ENCODE measurements at regions not wholly inside any gene's neighbourhood (a gene's known extent, or its start where the extent isn't known, plus 50 kb on each side); places are given as distances from the start of the nearest gene placed in this dataset.

DNA sequence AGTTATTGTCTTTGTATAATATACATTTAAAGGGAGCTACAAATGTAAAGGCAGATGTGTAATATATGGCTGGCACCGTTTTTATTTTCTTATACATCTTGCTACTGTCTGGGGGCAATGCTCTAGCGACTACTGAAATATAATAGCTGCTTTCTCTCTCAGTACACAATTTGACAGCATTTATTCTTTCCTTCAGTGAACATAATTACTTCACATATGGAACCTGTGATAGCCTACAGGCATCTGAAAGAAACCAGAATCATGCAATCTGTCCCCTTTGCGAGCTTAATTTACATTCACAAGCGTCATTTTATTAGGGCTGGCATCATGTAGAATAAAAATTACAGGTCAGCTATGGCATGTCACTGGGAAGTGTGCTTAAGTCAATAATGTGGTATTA, 557.5 kb upstream of the PTBP2 start:
- H3K4me1 ChIP-seq (ENCODE audit: insufficient read depth, poor library complexity, severe bottlenecking) = no peaks in the 10 kb centered on the region
- no peaks in the 10 kb centered on the region for H3K36me3 ChIP-seq (ENCODE audit: low read depth)
- no peaks in the 10 kb centered on the region for H3K27me3 ChIP-seq (ENCODE audit: insufficient read depth, poor library complexity, severe bottlenecking)
- no peak overlapping the region for H3K4me3 ChIP-seq (ENCODE audit: severe bottlenecking)
- TF ChIP-seq, protein P1, sequence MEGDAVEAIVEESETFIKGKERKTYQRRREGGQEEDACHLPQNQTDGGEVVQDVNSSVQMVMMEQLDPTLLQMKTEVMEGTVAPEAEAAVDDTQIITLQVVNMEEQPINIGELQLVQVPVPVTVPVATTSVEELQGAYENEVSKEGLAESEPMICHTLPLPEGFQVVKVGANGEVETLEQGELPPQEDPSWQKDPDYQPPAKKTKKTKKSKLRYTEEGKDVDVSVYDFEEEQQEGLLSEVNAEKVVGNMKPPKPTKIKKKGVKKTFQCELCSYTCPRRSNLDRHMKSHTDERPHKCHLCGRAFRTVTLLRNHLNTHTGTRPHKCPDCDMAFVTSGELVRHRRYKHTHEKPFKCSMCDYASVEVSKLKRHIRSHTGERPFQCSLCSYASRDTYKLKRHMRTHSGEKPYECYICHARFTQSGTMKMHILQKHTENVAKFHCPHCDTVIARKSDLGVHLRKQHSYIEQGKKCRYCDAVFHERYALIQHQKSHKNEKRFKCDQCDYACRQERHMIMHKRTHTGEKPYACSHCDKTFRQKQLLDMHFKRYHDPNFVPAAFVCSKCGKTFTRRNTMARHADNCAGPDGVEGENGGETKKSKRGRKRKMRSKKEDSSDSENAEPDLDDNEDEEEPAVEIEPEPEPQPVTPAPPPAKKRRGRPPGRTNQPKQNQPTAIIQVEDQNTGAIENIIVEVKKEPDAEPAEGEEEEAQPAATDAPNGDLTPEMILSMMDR (IDR thresholded peaks at IDR 0.05; ENCODE audit: poor library complexity, severe bottlenecking) = no peak
- no peak overlapping the region for H3K27ac ChIP-seq (ENCODE audit: poor library complexity, severe bottlenecking)
- ATAC-seq (ENCODE audit: low read depth) = no peak
- no peak for DNase-seq (ENCODE audit: low spot score)
- H3K9me3 ChIP-seq (ENCODE audit: severe bottlenecking) = no peaks in the 10 kb centered on the region

DNA sequence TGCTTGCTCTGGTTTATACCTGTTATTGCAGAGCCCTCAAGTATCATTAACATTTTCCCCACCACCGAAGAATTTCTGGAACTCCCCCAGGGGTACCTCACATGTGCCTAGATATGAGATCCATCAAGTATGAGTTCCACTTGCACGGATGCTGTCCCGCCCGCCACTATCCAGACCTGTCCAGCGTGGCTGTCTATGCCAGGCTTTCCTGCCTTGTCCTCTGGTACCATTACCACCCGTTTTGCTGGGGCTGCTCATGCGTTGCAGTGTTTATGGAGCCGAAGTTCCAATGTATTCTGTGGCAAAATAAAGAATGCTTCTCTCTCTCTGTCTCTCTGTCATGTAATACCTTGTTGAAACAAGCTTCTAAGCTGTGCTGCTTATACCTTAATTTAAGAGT, 543.5 kb upstream of the PTBP2 start:
- Histone ChIP-seq H3K9me3 (ENCODE audit: severe bottlenecking) (no peaks in the 10 kb centered on the region), H3K27me3 (ENCODE audit: insufficient read depth, poor library complexity, severe bottlenecking) (no peaks in the 10 kb centered on the region), H3K4me1 (ENCODE audit: insufficient read depth, poor library complexity, severe bottlenecking) (no peaks in the 10 kb centered on the region), H3K4me3 (ENCODE audit: severe bottlenecking) (no peak overlapping the region), H3K27ac (ENCODE audit: poor library complexity, severe bottlenecking) (no peak overlapping the region), H3K36me3 (ENCODE audit: low read depth) (no peaks in the 10 kb centered on the region)
- TF ChIP-seq, protein P1 (IDR thresholded peaks at IDR 0.05; ENCODE audit: poor library complexity, severe bottlenecking) = no peak
- ATAC-seq (ENCODE audit: low read depth) = no peak
- DNase-seq (ENCODE audit: low spot score) = no peak

- ATAC-seq (ENCODE audit: low read depth) (no peak), DNase-seq (ENCODE audit: low spot score) (no peak)
- no peaks in the 10 kb centered on the region for H3K9me3 ChIP-seq (ENCODE audit: severe bottlenecking)
- H3K4me3 ChIP-seq (ENCODE audit: severe bottlenecking) = no peak overlapping the region
- H3K4me1 ChIP-seq (ENCODE audit: insufficient read depth, poor library complexity, severe bottlenecking) = no peaks in the 10 kb centered on the region
- no peak overlapping the region for H3K27ac ChIP-seq (ENCODE audit: poor library complexity, severe bottlenecking)
- H3K36me3 ChIP-seq (ENCODE audit: low read depth) = no peaks in the 10 kb centered on the region
- H3K27me3 ChIP-seq (ENCODE audit: insufficient read depth, poor library complexity, severe bottlenecking) = no peaks in the 10 kb centered on the region
- TF ChIP-seq, protein P1 (IDR thresholded peaks at IDR 0.05; ENCODE audit: poor library complexity, severe bottlenecking) = no peak
Observed at GRCh38 chr1:96183485-96183884, 538.1 kb upstream of the PTBP2 start.

DNA sequence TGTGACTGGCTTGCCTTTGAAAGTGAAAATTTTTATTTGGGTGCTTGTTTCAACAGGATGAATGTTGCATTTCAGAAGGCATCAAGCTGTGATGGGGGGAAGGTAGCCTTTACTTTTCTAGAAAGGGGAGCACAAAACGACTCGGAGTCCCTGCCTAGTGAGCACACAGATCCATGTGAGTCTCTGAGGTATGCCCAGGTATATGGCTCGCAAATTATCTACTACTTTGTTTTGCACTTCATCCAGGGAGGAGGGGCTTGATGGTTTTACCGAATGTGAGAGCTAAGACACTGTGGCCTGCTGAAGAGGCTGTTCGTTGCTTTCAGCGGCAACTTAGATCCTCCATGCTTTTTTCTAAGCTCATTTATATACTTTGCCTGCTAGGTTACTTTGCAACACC, 537.7 kb upstream of the PTBP2 start:
- DNase-seq (ENCODE audit: low spot score) = no peak

DNA sequence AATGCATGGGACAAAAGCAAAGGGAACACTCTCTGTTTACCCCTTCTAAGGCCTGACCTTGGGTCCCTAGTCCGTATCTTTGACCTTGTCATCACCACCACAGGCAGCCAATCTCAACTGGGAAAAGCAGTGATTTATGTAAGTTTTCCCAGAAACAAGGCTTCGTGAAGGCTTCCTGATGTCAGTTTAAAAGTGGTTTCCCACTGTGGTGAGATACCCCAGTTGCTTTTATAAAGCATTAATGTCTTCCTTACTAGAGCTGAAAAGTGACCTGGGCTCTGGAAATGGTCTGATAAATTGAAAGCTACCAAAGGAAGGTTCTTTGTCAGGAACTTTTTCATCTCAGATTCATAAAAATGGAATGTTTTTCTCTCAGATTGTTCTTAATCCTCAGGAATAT, 536.4 kb upstream of the PTBP2 start:
- H3K27ac ChIP-seq (ENCODE audit: poor library complexity, severe bottlenecking) = no peak overlapping the region
- H3K4me3 ChIP-seq (ENCODE audit: severe bottlenecking) = no peak overlapping the region
- H3K36me3 ChIP-seq (ENCODE audit: low read depth) = no peaks in the 10 kb centered on the region
- H3K27me3 ChIP-seq (ENCODE audit: insufficient read depth, poor library complexity, severe bottlenecking) = no peaks in the 10 kb centered on the region
- no peaks in the 10 kb centered on the region for H3K4me1 ChIP-seq (ENCODE audit: insufficient read depth, poor library complexity, severe bottlenecking)
- H3K9me3 ChIP-seq (ENCODE audit: severe bottlenecking) = no peaks in the 10 kb centered on the region
- TF ChIP-seq, protein P1 (IDR thresholded peaks at IDR 0.05; ENCODE audit: poor library complexity, severe bottlenecking) = no peak
- no peak for ATAC-seq (ENCODE audit: low read depth)
- DNase-seq (ENCODE audit: low spot score) = no peak

More for the DNA sequence above, 537.7 kb upstream of the PTBP2 start:
- Histone ChIP-seq H3K4me3 (ENCODE audit: severe bottlenecking) (no peak overlapping the region), H3K9me3 (ENCODE audit: severe bottlenecking) (no peaks in the 10 kb centered on the region), H3K27me3 (ENCODE audit: insufficient read depth, poor library complexity, severe bottlenecking) (no peaks in the 10 kb centered on the region), H3K4me1 (ENCODE audit: insufficient read depth, poor library complexity, severe bottlenecking) (no peaks in the 10 kb centered on the region), H3K36me3 (ENCODE audit: low read depth) (no peaks in the 10 kb centered on the region), H3K27ac (ENCODE audit: poor library complexity, severe bottlenecking) (no peak overlapping the region)
- TF ChIP-seq, protein P1 (IDR thresholded peaks at IDR 0.05; ENCODE audit: poor library complexity, severe bottlenecking) = no peak
- ATAC-seq (ENCODE audit: low read depth) = no peak
